ENCODE measurements at regions not wholly inside any gene's neighbourhood (a gene's known extent, or its start where the extent isn't known, plus 50 kb on each side); places are given as distances from the start of the nearest gene placed in this dataset.

DNA sequence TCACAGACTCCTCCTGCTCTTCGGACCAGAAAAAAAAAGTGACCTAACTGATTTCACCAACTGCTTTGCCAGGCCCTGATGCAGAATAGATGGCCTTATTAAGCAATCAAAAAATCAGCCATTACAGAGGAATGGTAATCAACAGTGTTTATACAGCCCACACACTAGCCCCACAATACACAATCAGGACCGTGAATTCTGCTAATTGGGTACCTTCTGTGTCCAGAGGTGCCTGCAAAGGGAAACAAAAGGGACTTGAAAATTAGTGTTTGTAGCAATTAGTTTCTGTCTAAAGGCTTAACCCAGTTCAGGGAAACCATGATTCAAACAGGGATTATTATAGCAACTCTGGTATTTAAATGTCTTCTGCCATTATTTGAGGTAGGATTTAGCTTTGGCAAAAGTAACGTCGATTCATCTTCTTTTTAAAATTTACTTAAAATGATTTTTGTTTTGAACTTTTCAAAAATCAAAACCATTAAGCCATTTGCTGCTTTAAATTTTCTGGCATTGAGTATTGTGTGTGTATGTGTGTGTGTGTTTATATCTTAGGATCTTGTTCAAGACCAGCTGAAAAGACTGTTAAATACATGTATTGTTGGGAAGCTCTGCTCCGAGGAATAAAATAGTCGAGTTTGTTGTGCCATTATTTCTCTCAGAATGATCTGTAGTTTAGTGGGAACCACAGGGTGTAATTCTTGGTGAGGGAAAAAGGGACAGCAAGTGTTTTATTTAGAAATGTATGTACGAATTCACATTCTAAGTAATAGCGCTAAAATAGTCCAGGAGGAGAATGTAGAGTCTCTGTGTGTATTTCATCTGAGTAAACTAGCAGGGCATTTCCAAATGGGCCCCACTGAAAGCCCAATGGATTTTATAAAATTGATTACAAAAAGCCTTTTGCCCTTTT lies 156.1 kb downstream of the PTCSC3 start:
- Histone ChIP-seq H3K4me3 (no peak overlapping the region), H3K27me3 (replicated peaks; ENCODE audit: insufficient read depth) (no peaks in the 10 kb centered on the region), H3K36me3 (no peaks in the 10 kb centered on the region), H3K27ac (no peak overlapping the region), H3K4me1 (replicated peaks) (no peaks in the 10 kb centered on the region), H3K9me3 (no peaks in the 10 kb centered on the region)
- no peak for DNase-seq (ENCODE audit: low spot score)
- intact Hi-C loops (cut with DNase I): no loop called here
- TF ChIP-seq POLR2A (IDR thresholded peaks at IDR 0.05): no peak
- WGBS: 76% methylated on average over 8 of the region's 8 CpGs

DNA sequence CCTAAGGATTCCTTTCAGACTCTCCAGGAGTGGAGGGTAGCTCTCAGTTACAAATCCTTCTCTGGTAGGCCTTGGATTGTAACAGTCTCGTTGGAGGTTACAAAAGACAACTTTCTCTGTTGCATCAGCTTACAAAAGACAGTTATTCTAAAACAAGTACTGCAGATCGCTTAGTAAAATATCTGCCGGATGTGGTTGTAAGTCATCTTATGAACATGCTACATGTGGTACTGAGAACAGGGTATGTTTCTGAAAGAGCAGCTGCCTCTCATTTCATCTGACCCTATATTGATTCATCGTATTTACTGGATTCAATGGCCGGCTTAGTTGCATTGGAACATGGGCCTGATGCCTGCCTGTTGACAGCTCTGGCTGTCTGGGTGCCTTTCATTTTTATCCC lies 157.4 kb downstream of the PTCSC3 start:
- no peaks in the 10 kb centered on the region for H3K27me3 ChIP-seq (replicated peaks; ENCODE audit: insufficient read depth)
- no peak overlapping the region for H3K4me3 ChIP-seq
- H3K9me3 ChIP-seq: no peaks in the 10 kb centered on the region
- H3K27ac ChIP-seq: no peak overlapping the region
- H3K4me1 ChIP-seq (replicated peaks): no peaks in the 10 kb centered on the region
- intact Hi-C loops (cut with DNase I): no loop called here
- TF ChIP-seq POLR2AphosphoS5 (IDR thresholded peaks at IDR 0.05): no peak
- TF ChIP-seq, protein P1, sequence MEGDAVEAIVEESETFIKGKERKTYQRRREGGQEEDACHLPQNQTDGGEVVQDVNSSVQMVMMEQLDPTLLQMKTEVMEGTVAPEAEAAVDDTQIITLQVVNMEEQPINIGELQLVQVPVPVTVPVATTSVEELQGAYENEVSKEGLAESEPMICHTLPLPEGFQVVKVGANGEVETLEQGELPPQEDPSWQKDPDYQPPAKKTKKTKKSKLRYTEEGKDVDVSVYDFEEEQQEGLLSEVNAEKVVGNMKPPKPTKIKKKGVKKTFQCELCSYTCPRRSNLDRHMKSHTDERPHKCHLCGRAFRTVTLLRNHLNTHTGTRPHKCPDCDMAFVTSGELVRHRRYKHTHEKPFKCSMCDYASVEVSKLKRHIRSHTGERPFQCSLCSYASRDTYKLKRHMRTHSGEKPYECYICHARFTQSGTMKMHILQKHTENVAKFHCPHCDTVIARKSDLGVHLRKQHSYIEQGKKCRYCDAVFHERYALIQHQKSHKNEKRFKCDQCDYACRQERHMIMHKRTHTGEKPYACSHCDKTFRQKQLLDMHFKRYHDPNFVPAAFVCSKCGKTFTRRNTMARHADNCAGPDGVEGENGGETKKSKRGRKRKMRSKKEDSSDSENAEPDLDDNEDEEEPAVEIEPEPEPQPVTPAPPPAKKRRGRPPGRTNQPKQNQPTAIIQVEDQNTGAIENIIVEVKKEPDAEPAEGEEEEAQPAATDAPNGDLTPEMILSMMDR (IDR thresholded peaks at IDR 0.05): no peak
- TF ChIP-seq POLR2A (IDR thresholded peaks at IDR 0.05): no peak
- no peak for DNase-seq (ENCODE audit: low spot score)
- no peaks in the 10 kb centered on the region for H3K36me3 ChIP-seq
- WGBS: 89% methylated on average over 5 of the region's 5 CpGs

DNA sequence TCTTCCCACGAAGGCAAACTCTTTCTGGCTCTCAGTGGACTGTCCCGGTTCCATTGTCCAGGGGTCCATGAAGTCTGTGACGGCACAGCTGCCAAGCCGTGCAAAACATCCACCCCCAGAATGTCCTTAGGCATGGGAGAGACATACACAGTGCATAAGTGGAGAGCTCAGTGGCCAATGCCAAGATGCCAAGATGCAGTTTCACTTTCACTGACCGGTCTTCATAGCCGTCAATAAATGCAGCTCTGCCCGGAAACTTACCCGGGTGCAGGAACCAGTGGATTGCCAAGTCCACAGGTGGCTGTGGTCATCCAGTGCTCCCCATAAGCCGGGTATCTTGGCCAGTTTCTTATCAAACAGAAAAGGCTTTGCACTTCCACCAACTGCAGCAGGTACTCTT lies 162.3 kb downstream of the PTCSC3 start:
- WGBS: 92% methylated on average over 9 of the region's 9 CpGs
- Histone ChIP-seq H3K4me3 (no peak overlapping the region), H3K27me3 (replicated peaks; ENCODE audit: insufficient read depth) (no peaks in the 10 kb centered on the region), H3K9me3 (no peaks in the 10 kb centered on the region), H3K4me1 (replicated peaks) (no peaks in the 10 kb centered on the region), H3K36me3 (no peaks in the 10 kb centered on the region), H3K27ac (no peak overlapping the region)
- intact Hi-C loops (cut with DNase I): no loop called here
- DNase-seq (ENCODE audit: low spot score): no peak
- TF ChIP-seq POLR2AphosphoS5 (IDR thresholded peaks at IDR 0.05) (no peak), POLR2A (IDR thresholded peaks at IDR 0.05) (no peak)
- TF ChIP-seq, protein P1 (IDR thresholded peaks at IDR 0.05): no peak

DNA sequence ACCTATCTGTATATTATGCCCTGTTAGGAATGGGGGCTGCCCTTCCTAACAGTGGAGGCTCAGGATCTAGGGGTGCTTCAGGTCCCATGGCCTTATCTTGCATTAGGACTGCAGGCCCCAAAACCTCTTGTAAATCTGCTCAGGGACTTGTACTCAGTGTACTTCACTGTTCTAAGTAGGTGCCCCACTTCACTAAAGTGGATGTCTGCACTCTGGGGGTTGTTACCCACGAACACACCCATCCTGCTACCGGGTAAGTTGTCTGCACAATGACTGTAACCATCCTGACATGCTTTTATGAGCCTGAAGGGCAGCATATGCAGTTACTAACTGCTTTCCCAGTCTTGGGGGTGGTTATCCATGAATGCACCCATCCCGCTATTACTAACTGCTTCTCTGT lies 163.0 kb downstream of the PTCSC3 start:
- no peaks in the 10 kb centered on the region for H3K9me3 ChIP-seq
- no peaks in the 10 kb centered on the region for H3K4me1 ChIP-seq (replicated peaks)
- WGBS: 87% methylated on average over 3 of the region's 3 CpGs
- no peak overlapping the region for H3K4me3 ChIP-seq
- no peaks in the 10 kb centered on the region for H3K36me3 ChIP-seq
- no peaks in the 10 kb centered on the region for H3K27me3 ChIP-seq (replicated peaks; ENCODE audit: insufficient read depth)
- no peak overlapping the region for H3K27ac ChIP-seq
- intact Hi-C loops (cut with DNase I): no loop called here
- DNase-seq (ENCODE audit: low spot score): no peak
- no peak for TF ChIP-seq POLR2A (IDR thresholded peaks at IDR 0.05)

DNA sequence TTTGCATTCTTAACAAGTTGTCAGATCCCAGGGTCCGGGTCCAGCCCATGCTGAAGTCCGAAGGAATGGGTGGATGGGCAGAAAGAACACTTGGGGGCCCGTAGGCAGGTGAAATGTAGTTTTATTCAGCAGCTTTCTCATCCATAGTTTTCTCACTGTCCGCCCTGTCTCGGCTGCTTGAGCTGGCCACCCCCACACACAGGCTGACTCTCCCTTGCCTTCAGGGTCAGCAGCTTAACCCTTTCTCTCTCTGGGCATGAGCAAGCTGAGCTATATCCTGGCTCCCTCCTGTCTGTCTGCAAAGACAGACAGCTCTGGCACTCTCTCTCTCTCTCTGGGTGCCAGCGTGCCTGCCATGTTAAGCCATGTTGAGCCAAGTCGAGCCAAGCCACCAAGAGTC lies 163.9 kb downstream of the PTCSC3 start:
- Histone ChIP-seq H3K4me1 (replicated peaks) (no peaks in the 10 kb centered on the region), H3K27ac (no peak overlapping the region), H3K27me3 (replicated peaks; ENCODE audit: insufficient read depth) (no peaks in the 10 kb centered on the region), H3K36me3 (no peaks in the 10 kb centered on the region), H3K4me3 (no peak overlapping the region), H3K9me3 (no peaks in the 10 kb centered on the region)
- intact Hi-C loops (cut with DNase I): no loop called here
- 53% methylated on average over 7 of the region's 7 CpGs for WGBS
- no peak for DNase-seq (ENCODE audit: low spot score)
- TF ChIP-seq, protein P1 (IDR thresholded peaks at IDR 0.05): no peak
- TF ChIP-seq POLR2AphosphoS5 (IDR thresholded peaks at IDR 0.05) (no peak), POLR2A (IDR thresholded peaks at IDR 0.05) (no peak)

DNA sequence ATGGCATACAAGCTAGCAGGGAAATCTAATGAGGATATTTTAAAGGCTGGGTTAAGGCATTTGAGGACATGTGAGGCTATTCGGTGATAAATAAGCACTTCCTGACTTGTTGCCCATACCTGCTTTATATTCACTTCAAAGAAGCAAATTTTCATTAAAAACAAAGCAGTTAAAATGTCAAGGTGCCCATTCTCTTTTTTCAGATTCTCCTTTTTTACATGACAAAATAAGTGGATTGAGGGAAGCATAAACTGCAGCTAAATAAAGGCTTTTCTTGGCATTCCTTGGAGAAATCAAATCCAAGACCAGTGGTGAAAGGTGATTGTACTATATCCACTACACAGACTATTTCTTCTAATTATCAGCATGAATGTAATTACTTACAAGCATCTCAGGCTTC lies 166.9 kb downstream of the PTCSC3 start:
- intact Hi-C loops (cut with DNase I): no loop called here
- Histone ChIP-seq H3K9me3 (no peaks in the 10 kb centered on the region), H3K4me3 (no peak overlapping the region), H3K27me3 (replicated peaks; ENCODE audit: insufficient read depth) (no peaks in the 10 kb centered on the region), H3K4me1 (replicated peaks) (no peaks in the 10 kb centered on the region), H3K27ac (no peak overlapping the region), H3K36me3 (no peaks in the 10 kb centered on the region)
- DNase-seq (ENCODE audit: low spot score): no peak
- TF ChIP-seq, protein P1 (IDR thresholded peaks at IDR 0.05): no peak
- no peak for TF ChIP-seq POLR2A (IDR thresholded peaks at IDR 0.05)
- TF ChIP-seq POLR2AphosphoS5 (IDR thresholded peaks at IDR 0.05): no peak
- 14% methylated on average over 1 of the region's 1 CpG for WGBS

All from prostate gland (tissue), 2 donors.